ENCODE measurements at regions not wholly inside any gene's neighbourhood (a gene's known extent, or its start where the extent isn't known, plus 50 kb on each side); places are given as distances from the start of the nearest gene placed in this dataset.

- TF ChIP-seq CTCF (IDR thresholded peaks at IDR 0.05) = peak in 3 of 4 experiments; percentile 16 to 26 (median 21)
- no peak for TF ChIP-seq POLR2A (IDR thresholded peaks at IDR 0.05)
- no peak for TF ChIP-seq EP300 (IDR thresholded peaks at IDR 0.05)
- TF ChIP-seq POLR2AphosphoS5 (IDR thresholded peaks at IDR 0.05) = no peak
Observed at GRCh38 chr16:72467157-72467759, 295.3 kb upstream of the PMFBP1 start.

All from sigmoid colon (tissue), 4 donors.